CMK (cell line): ENCODE measurements at regions not wholly inside any gene's neighbourhood (a gene's known extent, or its start where the extent isn't known, plus 50 kb on each side); places are given as distances from the start of the nearest gene placed in this dataset.

Experiments
- DNase-seq: peaks from one replicate; pipeline ENCODE4 v3.0.0-alpha.2; 2010; ENCODE audit warnings: low read depth

- DNase-seq, result no peak
Observed at GRCh38 chrX:10900585-10901289, 210.4 kb upstream of the HCCS start.

GRCh38 chrX:10901290-10901633 is 209.9 kb upstream of the HCCS start:
- DNase-seq, result no peak

GRCh38 chrX:10902001-10902400 is 209.1 kb upstream of the HCCS start:
- no peak for DNase-seq

GRCh38 chrX:10903523-10903922 is 207.6 kb upstream of the HCCS start:
- no peak for DNase-seq

GRCh38 chrX:10904220-10904619 is 206.9 kb upstream of the HCCS start:
- no peak for DNase-seq

- DNase-seq, result no peak
Observed at GRCh38 chrX:10906866-10907265, 204.3 kb upstream of the HCCS start.

- DNase-seq, result no peak
Observed at GRCh38 chrX:10922159-10922558, 189.0 kb upstream of the HCCS start.

GRCh38 chrX:10922835-10923234 is 188.3 kb upstream of the HCCS start:
- DNase-seq, result no peak

- no peak for DNase-seq
Observed at GRCh38 chrX:10923466-10923865, 187.7 kb upstream of the HCCS start.

GRCh38 chrX:10926404-10926803 is 184.7 kb upstream of the HCCS start:
- DNase-seq, result no peak

- no peak for DNase-seq
Observed at GRCh38 chrX:10926891-10927290, 184.2 kb upstream of the HCCS start.

- no peak for DNase-seq
Observed at GRCh38 chrX:10929747-10930146, 181.4 kb upstream of the HCCS start.

- DNase-seq, result no peak
Observed at GRCh38 chrX:10930151-10930550, 181.0 kb upstream of the HCCS start.

GRCh38 chrX:10931976-10932375 is 179.2 kb upstream of the HCCS start:
- DNase-seq, result no peak

- no peak for DNase-seq
Observed at GRCh38 chrX:10932842-10933440, 178.2 kb upstream of the HCCS start.

GRCh38 chrX:10935501-10935900 is 175.6 kb upstream of the HCCS start:
- DNase-seq, result no peak

- no peak for DNase-seq
Observed at GRCh38 chrX:10936976-10937375, 174.2 kb upstream of the HCCS start.

GRCh38 chrX:10938365-10938923 is 172.7 kb upstream of the HCCS start:
- DNase-seq, result no peak

GRCh38 chrX:10939424-10939823 is 171.7 kb upstream of the HCCS start:
- DNase-seq, result no peak

GRCh38 chrX:10944136-10944885 is 166.8 kb upstream of the HCCS start:
- no peak for DNase-seq

- DNase-seq, result no peak
Observed at GRCh38 chrX:10945498-10945897, 165.6 kb upstream of the HCCS start.

GRCh38 chrX:10949541-10949940 is 161.6 kb upstream of the HCCS start:
- DNase-seq, result no peak

- DNase-seq, result no peak
Observed at GRCh38 chrX:10952619-10953018, 158.5 kb upstream of the HCCS start.
